IMR-90 (cell line): ENCODE measurements at regions not wholly inside any gene's neighbourhood (a gene's known extent, or its start where the extent isn't known, plus 50 kb on each side); places are given as distances from the start of the nearest gene placed in this dataset.

ENCODE experiments used
- ATAC-seq: fragments of 200-7000 bp; cut with Tn5 transposase; 2 replicates; pipeline ENCODE4 v1.9.1; 2020; ENCODE audit warnings: low read depth, mild to moderate bottlenecking, moderate library complexity
- BruUV-seq: library from RNA; stranded (reverse); fragments of 400-500 nt; replicated peaks from 2 replicates; lab custom pipeline; 2021; lab: Mats Ljungman, UMichigan
- CTCF ChIA-PET: fragments of 300-600 bp; formaldehyde crosslinking; extraction: SDS; loops from one replicate; lab custom pipeline; 2021; ENCODE audit warnings: antibody characterized with exemption; lab: Yijun Ruan, JAX
- POLR2A ChIA-PET: fragments of 300-600 bp; sonication (Branson Sonifier 250); formaldehyde crosslinking; loops from one replicate; lab custom pipeline; 2022; ENCODE audit warnings: antibody characterized with exemption; ENCODE audit not compliant: unreplicated experiment; lab: Charles Lee
- DNase-seq: peaks from one replicate; pipeline ENCODE4 v3.0.0; 2013
- H2AFZ ChIP-seq: replicated peaks from 2 replicates; pipeline ENCODE3; 2013; ENCODE audit warnings: low read length, mild to moderate bottlenecking; ENCODE audit not compliant: poor library complexity
- H2AK5ac ChIP-seq: 2 replicates; pipeline ENCODE4 v1.6.1; 2013; ENCODE audit warnings: low read depth, low read length, inconsistent platforms
- H2AK9ac ChIP-seq: replicated peaks from 2 replicates; pipeline ENCODE3; 2013; ENCODE audit warnings: mild to moderate bottlenecking, low read depth, low read length, moderate library complexity; ENCODE audit not compliant: poor library complexity
- H2BK120ac ChIP-seq: 2 replicates; pipeline ENCODE4 v1.6.1; 2013; ENCODE audit warnings: low read depth, low read length, inconsistent platforms
- H2BK15ac ChIP-seq: 3 replicates; pipeline ENCODE4 v1.6.1; 2013; ENCODE audit warnings: low read depth, low read length, inconsistent platforms
- H2BK20ac ChIP-seq: 2 replicates; pipeline ENCODE4 v1.6.1; 2013; ENCODE audit warnings: low read depth, mild to moderate bottlenecking, inconsistent platforms, low read length, moderate library complexity
- H2BK5ac ChIP-seq: 2 replicates; pipeline ENCODE4 v1.6.1; 2013; ENCODE audit warnings: mild to moderate bottlenecking, low read depth, low read length, inconsistent platforms; ENCODE audit not compliant: poor library complexity, severe bottlenecking
- H3K14ac ChIP-seq: replicated peaks from 2 replicates; pipeline ENCODE4 v1.6.1; 2013; ENCODE audit warnings: low read depth, low read length, inconsistent platforms
- H3K18ac ChIP-seq: 2 replicates; pipeline ENCODE4 v1.6.1; 2013; ENCODE audit warnings: low read depth, low read length, control low read depth
- H3K23ac ChIP-seq: 2 replicates; pipeline ENCODE4 v1.6.1; 2013; ENCODE audit warnings: low read depth, low read length, inconsistent platforms
- H3K27ac ChIP-seq: 2 replicates; pipeline ENCODE4 v1.5.1; 2013; ENCODE audit warnings: mild to moderate bottlenecking, control low read depth, low read length; ENCODE audit not compliant: insufficient read depth
- H3K27me3 ChIP-seq: 2 replicates; pipeline ENCODE4 v1.6.1; 2013; ENCODE audit warnings: low read length; ENCODE audit not compliant: control insufficient read depth, insufficient read depth
- H3K36me3 ChIP-seq: 2 replicates; pipeline ENCODE4 v1.6.1; 2013; ENCODE audit warnings: low read length, mixed read lengths; ENCODE audit not compliant: control insufficient read depth, insufficient read depth
- H3K4ac ChIP-seq: 2 replicates; pipeline ENCODE4 v1.6.1; 2013; ENCODE audit warnings: low read depth, low read length, inconsistent platforms
- H3K4me1 ChIP-seq: 2 replicates; pipeline ENCODE4 v1.6.1; 2013; ENCODE audit warnings: low read length, mixed read lengths; ENCODE audit not compliant: control insufficient read depth, insufficient read depth
- H3K4me2 ChIP-seq: 2 replicates; pipeline ENCODE4 v1.6.1; 2013; ENCODE audit warnings: low read depth, mild to moderate bottlenecking, control low read depth, low read length, moderate library complexity
- H3K4me3 ChIP-seq: 2 replicates; pipeline ENCODE4 v1.5.1; 2013; ENCODE audit warnings: low read depth, mild to moderate bottlenecking, control low read depth, low read length, moderate library complexity; ENCODE audit not compliant: insufficient read depth
- H3K56ac ChIP-seq: 2 replicates; pipeline ENCODE4 v1.6.1; 2013; ENCODE audit warnings: low read length, inconsistent platforms; ENCODE audit not compliant: insufficient read depth; ENCODE audit errors: extremely low read depth
- H3K79me1 ChIP-seq, 2 experiments: 2 replicates each; pipeline ENCODE4 v1.6.1; 2013; ENCODE audit warnings: low read length in 2 of 2, inconsistent platforms in 1 of 2, low read depth in 1 of 2
- H3K9ac ChIP-seq: 2 replicates; pipeline ENCODE4 v1.6.1; 2013; ENCODE audit warnings: low read depth, low read length, control low read depth
- H3K9me1 ChIP-seq: 2 replicates; pipeline ENCODE4 v1.6.1; 2013; ENCODE audit warnings: low read length, inconsistent platforms; ENCODE audit not compliant: insufficient read depth
- H3K9me3 ChIP-seq: 2 replicates; pipeline ENCODE4 v1.6.1; 2013; ENCODE audit warnings: low read length; ENCODE audit not compliant: control insufficient read depth, insufficient read depth
- H4K20me1 ChIP-seq: 2 replicates; pipeline ENCODE4 v1.6.1; 2013; ENCODE audit warnings: low read length, inconsistent platforms; ENCODE audit not compliant: insufficient read depth
- H4K5ac ChIP-seq: 2 replicates; pipeline ENCODE4 v1.6.1; 2013; ENCODE audit warnings: mild to moderate bottlenecking, low read depth, low read length, control low read depth
- H4K8ac ChIP-seq, 2 experiments: 2 replicates each; pipeline ENCODE4 v1.6.1; 2013; ENCODE audit warnings: low read depth in 2 of 2, low read length in 2 of 2, control low read depth in 1 of 2, inconsistent platforms in 1 of 2
- H4K91ac ChIP-seq: 2 replicates; pipeline ENCODE4 v1.6.1; 2013; ENCODE audit warnings: low read depth, low read length, inconsistent platforms; ENCODE audit not compliant: insufficient read depth
- BHLHE40 ChIP-seq: fragments of 150-350 bp; IDR thresholded peaks from 2 replicates; pipeline ENCODE4 v1.6.1; 2016; ENCODE audit warnings: mild to moderate bottlenecking, low read depth, low read length
- CEBPB ChIP-seq: IDR thresholded peaks from 2 replicates; pipeline ENCODE4 v1.6.1; 2012; ENCODE audit warnings: low read depth, low read length, improper control_type of control experiment
- CHD1 ChIP-seq: IDR thresholded peaks from 2 replicates; pipeline ENCODE4 v1.6.1; 2012; ENCODE audit warnings: low read depth, low read length, improper control_type of control experiment
- FOS ChIP-seq: fragments of 150-350 bp; IDR thresholded peaks from 2 replicates; pipeline ENCODE4 v1.6.1; 2016; ENCODE audit warnings: low read depth, low read length
- MAFK ChIP-seq: IDR thresholded peaks from 2 replicates; pipeline ENCODE4 v1.6.1; 2012; ENCODE audit warnings: low read depth, low read length, improper control_type of control experiment
- MXI1 ChIP-seq: IDR thresholded peaks from 2 replicates; pipeline ENCODE4 v1.6.1; 2012; ENCODE audit warnings: low read depth, mild to moderate bottlenecking, low read length, moderate library complexity, borderline replicate concordance
- NFE2L2 ChIP-seq: fragments of 150-350 bp; IDR thresholded peaks from 2 replicates; pipeline ENCODE4 v1.6.1; 2016; ENCODE audit warnings: low read depth, mild to moderate bottlenecking, low read length
- POLR2A ChIP-seq: IDR thresholded peaks from 2 replicates; pipeline ENCODE4 v1.6.1; 2012; ENCODE audit warnings: mild to moderate bottlenecking, low read depth, low read length
- RAD21 ChIP-seq: IDR thresholded peaks from 2 replicates; pipeline ENCODE4 v1.6.1; 2012; ENCODE audit warnings: low read length, improper control_type of control experiment
- RCOR1 ChIP-seq: IDR thresholded peaks from 2 replicates; pipeline ENCODE4 v1.6.1; 2012; ENCODE audit warnings: mild to moderate bottlenecking, low read length, improper control_type of control experiment; ENCODE audit not compliant: insufficient replicate concordance
- RFX5 ChIP-seq: IDR thresholded peaks from 2 replicates; pipeline ENCODE4 v1.8.0; 2012; ENCODE audit warnings: low read depth, mild to moderate bottlenecking, low read length, moderate library complexity
- SMC3 ChIP-seq: fragments of 150-350 bp; IDR thresholded peaks from 2 replicates; pipeline ENCODE4 v1.6.1; 2016; ENCODE audit warnings: low read depth, mild to moderate bottlenecking, antibody characterized with exemption, low read length, moderate library complexity
- dilution Hi-C: fragments of 300-500 bp; cut with HindIII; formaldehyde crosslinking; loops from one replicate; pipeline ENCODE4 v1.14.3; 2018; ENCODE audit warnings: low sequenced_read_pairs; ENCODE audit not compliant: unreplicated experiment
- in situ Hi-C: fragments of 300-500 bp; cut with MboI; formaldehyde crosslinking; loops from 3 replicates; pipeline ENCODE4 v1.14.3; 2019; ENCODE audit warnings: low sequenced_read_pairs, inconsistent platforms, mixed read lengths
- intact Hi-C: fragments of 100-400 bp; cut with micrococcal nuclease; formaldehyde crosslinking; loops from 2 replicates; pipeline ENCODE4 v1.10.0; 2022
- TF ChIP-seq, protein P1 (sequence below): conservative IDR thresholded peaks from 2 replicates; pipeline ENCODE4 v1.5.1; 2012; ENCODE audit warnings: mild to moderate bottlenecking, low read depth, low read length, improper control_type of control experiment
- TF ChIP-seq, protein P2 (sequence below): fragments of 150-350 bp; IDR thresholded peaks from 2 replicates; pipeline ENCODE4 v1.6.1; 2017; ENCODE audit warnings: mild to moderate bottlenecking, antibody characterized with exemption, low read length, low read depth
- TF ChIP-seq, protein P3 (sequence below): fragments of 150-350 bp; IDR thresholded peaks from 2 replicates; pipeline ENCODE4 v1.6.1; 2016; ENCODE audit warnings: low read depth, mild to moderate bottlenecking, low read length, moderate library complexity, borderline replicate concordance

DNA sequence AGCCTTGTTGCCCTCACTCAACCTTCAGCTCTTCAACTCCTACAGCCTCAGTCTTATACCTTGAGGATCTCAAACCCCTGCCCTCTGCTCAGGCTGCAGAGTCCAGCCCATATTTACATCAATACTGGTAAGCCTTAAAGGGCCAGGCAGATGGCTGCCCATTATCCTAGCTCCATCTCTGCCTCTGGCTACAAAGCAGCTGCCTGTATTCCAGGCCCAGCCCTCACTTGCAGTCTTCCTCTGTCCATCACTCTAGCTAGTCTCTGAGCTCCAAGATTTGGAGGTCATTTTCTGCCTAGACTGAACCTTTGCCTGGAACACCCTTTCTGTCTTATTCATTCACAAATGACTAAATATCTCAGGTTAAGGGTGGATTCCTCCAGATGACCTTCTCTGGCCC lies 50.2 kb upstream of the GALNT10 start:
- H2BK15ac ChIP-seq = no peak overlapping the region
- no peak overlapping the region for H4K91ac ChIP-seq
- H4K20me1 ChIP-seq = no peaks in the 10 kb centered on the region
- DNase-seq (no peak), ATAC-seq (no peak)
- H3K4me2 ChIP-seq = no peak overlapping the region
- BruUV-seq = no TSS peak
- H3K27me3 ChIP-seq = peaks cover 26% of the 10 kb centered on the region
- no peaks in the 10 kb centered on the region for H3K9me1 ChIP-seq
- in situ Hi-C loops (no loop called here), intact Hi-C loops (no loop called here), dilution Hi-C loops (no loop called here)
- ChIA-PET CTCF (no interaction called here), POLR2A (no interaction called here)
- H3K9ac ChIP-seq = no peak overlapping the region
- H3K18ac ChIP-seq = no peak overlapping the region
- H3K14ac ChIP-seq = no peak overlapping the region
- H4K5ac ChIP-seq = no peak overlapping the region
- no peak overlapping the region for H2AFZ ChIP-seq
- H3K9me3 ChIP-seq = no peaks in the 10 kb centered on the region
- no peaks in the 10 kb centered on the region for H3K4me1 ChIP-seq
- TF ChIP-seq RFX5 (no peak), RCOR1 (no peak), MXI1 (no peak), CEBPB (no peak), SMC3 (no peak), NFE2L2 (no peak), RAD21 (no peak), POLR2A (no peak), FOS (no peak), BHLHE40 (no peak), MAFK (no peak), CHD1 (no peak)
- TF ChIP-seq, protein P1, sequence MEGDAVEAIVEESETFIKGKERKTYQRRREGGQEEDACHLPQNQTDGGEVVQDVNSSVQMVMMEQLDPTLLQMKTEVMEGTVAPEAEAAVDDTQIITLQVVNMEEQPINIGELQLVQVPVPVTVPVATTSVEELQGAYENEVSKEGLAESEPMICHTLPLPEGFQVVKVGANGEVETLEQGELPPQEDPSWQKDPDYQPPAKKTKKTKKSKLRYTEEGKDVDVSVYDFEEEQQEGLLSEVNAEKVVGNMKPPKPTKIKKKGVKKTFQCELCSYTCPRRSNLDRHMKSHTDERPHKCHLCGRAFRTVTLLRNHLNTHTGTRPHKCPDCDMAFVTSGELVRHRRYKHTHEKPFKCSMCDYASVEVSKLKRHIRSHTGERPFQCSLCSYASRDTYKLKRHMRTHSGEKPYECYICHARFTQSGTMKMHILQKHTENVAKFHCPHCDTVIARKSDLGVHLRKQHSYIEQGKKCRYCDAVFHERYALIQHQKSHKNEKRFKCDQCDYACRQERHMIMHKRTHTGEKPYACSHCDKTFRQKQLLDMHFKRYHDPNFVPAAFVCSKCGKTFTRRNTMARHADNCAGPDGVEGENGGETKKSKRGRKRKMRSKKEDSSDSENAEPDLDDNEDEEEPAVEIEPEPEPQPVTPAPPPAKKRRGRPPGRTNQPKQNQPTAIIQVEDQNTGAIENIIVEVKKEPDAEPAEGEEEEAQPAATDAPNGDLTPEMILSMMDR = no peak
- TF ChIP-seq, protein P2, sequence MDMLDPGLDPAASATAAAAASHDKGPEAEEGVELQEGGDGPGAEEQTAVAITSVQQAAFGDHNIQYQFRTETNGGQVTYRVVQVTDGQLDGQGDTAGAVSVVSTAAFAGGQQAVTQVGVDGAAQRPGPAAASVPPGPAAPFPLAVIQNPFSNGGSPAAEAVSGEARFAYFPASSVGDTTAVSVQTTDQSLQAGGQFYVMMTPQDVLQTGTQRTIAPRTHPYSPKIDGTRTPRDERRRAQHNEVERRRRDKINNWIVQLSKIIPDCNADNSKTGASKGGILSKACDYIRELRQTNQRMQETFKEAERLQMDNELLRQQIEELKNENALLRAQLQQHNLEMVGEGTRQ = no peak
- TF ChIP-seq, protein P3, sequence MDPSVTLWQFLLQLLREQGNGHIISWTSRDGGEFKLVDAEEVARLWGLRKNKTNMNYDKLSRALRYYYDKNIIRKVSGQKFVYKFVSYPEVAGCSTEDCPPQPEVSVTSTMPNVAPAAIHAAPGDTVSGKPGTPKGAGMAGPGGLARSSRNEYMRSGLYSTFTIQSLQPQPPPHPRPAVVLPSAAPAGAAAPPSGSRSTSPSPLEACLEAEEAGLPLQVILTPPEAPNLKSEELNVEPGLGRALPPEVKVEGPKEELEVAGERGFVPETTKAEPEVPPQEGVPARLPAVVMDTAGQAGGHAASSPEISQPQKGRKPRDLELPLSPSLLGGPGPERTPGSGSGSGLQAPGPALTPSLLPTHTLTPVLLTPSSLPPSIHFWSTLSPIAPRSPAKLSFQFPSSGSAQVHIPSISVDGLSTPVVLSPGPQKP = no peak
- no peak overlapping the region for H2BK5ac ChIP-seq
- no peak overlapping the region for H2AK5ac ChIP-seq
- no peaks in the 10 kb centered on the region for H3K36me3 ChIP-seq
- no peak overlapping the region for H3K56ac ChIP-seq
- no peak overlapping the region for H2BK120ac ChIP-seq
- no peak overlapping the region for H4K8ac ChIP-seq
- H2BK20ac ChIP-seq = no peak overlapping the region
- H3K4me3 ChIP-seq = no peak overlapping the region
- H3K27ac ChIP-seq = no peak overlapping the region
- H3K23ac ChIP-seq = no peak overlapping the region
- H3K4ac ChIP-seq = no peak overlapping the region
- no peaks in the 10 kb centered on the region for H3K79me1 ChIP-seq
- no peak overlapping the region for H2AK9ac ChIP-seq
